Midbrain (tissue), 1 donor: ENCODE measurements at regions not wholly inside any gene's neighbourhood (a gene's known extent, or its start where the extent isn't known, plus 50 kb on each side); places are given as distances from the start of the nearest gene placed in this dataset.

Experiments
- DNase-seq: peaks from one replicate; lab custom pipeline; 2025; lab: John Stamatoyannopoulos, UW

- no peak for DNase-seq
Observed at GRCh38 chr6:14455876-14456648, 338.5 kb downstream of the CD83 start.

DNA sequence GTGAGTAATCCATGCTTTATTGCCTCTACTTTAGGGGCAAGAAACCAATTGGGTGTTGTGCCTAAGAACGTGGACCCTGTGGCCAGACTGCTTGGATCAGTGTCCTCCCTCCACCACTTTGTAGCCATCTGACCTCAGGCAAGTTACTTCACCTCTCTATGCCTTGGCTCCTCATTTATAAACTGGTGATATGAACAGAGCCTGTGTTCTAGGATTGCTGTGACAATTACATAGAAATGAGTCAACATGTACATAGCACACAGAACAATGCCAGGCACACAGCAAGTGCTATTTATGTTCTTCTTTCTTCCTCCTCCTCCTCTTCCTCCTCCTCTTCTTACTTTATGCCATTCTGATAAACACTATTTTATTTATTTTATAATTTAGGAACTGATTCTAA lies 339.4 kb downstream of the CD83 start:
- DNase-seq: no peak

- DNase-seq: no peak
Observed at GRCh38 chr6:14458669-14459266, 341.2 kb downstream of the CD83 start.

DNA sequence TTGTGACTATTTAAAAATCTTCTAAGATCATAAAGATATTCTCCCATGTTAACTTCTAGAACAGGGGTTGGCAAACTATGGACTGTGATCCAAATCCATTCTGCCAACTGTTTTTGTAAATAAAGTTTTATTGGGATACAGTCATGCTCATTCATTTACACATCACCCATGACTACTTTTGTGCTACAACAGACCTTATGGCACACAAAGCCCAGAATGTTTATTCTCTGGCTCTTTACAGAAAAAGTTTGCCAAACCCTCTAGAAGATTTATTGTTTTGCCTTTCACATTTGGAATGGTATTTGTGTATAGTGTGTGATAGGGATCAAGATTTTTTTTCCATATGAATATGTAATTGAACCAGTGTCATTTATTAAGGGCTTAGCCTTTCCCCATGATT lies 341.7 kb downstream of the CD83 start:
- no peak for DNase-seq

- no peak for DNase-seq
Observed at GRCh38 chr6:14460556-14460955, 343.0 kb downstream of the CD83 start.

DNA sequence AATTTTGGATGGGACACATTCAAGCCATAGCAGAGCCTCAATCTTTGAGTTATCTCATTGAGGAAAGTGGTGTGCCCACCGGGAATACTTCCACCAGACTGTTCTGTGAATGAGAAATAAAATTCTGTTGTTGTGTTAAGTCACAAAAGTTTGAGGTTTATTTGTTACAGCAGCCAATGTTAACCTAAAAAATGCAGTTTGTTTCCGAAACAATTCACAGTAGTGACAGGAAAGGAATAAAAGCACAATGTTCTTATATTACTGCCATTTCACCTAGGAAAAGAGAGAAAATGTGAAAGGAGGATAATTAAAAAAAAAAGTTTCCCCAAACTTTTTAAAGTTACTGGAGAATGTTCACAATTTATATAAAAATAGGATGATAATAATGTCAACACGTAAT lies 344.6 kb downstream of the CD83 start:
- no peak for DNase-seq

- no peak for DNase-seq
Observed at GRCh38 chr6:14462566-14462965, 345.0 kb downstream of the CD83 start.

DNA sequence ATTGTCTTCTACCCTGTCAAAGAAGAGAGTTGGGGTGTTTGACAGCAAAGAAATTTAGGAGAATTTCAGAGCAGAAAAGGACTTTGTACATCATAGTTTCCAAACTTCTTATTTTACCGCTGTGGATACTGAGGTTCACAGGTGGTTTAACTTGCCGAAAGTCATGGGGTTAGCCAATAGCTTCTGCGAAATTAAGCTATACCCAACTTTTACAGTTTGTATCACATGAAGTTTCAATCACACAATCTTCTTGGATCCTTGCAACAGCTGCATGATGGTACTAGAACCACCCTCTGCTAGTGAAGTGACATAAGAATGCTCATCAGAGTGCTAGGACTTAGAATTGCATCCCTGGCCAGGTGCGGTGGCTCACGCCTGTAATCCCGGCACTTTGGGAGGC lies 345.5 kb downstream of the CD83 start:
- DNase-seq: no peak

DNA sequence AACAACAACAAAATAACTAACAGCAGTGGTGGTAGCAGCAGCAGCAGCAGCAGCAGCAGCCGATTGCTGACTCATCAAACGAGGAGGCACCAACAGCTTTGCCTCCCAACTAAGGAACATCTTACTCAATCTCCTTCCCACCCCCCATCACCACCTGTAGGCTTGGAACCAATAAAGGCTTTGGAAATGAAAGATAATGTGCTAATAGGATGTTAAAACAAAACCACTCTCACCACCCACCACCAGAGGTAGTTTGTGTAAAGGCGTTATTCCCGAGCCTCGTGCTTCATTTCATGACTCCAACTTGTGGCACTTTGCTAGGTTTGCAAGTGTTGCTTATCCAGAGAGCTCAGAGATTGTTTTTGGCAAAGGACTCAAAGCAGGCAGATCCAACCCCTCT lies 346.5 kb downstream of the CD83 start:
- no peak for DNase-seq

DNA sequence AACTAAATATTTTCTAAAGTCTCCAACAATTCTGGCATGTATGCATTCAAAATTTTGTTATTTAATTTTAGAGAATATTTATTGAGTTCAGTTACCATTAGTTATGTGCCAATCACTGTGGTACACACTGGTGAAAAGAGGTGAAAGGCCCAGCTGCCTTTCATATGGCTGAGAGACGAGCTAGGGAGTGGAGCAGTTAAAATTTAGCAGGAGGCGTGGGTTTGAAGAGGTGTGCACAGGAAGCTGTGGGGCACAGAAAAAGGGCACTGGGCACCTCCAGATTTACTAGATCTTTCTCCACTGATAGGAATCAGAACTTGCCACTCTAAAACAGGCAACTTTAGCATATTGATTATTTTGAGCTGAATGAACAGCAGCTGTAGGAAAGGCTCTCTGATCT lies 347.1 kb downstream of the CD83 start:
- DNase-seq: no peak

DNA sequence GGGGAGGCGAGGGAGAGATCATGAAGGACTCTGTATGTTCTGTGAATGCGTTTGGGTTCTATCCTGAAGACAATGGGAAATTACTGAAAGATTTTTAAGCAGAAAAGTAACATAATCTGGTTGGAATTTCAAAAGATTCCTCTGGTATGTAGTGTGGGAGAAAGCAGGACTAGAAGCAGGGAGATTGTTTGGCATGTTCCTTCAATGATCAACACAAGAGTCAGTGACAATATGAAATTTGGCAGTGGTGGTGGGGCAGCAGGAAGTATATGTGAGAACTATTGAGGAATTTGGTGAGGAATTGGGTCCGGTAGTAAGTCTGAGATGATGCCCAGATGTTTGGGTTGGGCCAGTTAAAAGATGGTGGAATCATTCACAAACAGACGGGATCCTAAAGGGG lies 348.7 kb downstream of the CD83 start:
- no peak for DNase-seq

DNA sequence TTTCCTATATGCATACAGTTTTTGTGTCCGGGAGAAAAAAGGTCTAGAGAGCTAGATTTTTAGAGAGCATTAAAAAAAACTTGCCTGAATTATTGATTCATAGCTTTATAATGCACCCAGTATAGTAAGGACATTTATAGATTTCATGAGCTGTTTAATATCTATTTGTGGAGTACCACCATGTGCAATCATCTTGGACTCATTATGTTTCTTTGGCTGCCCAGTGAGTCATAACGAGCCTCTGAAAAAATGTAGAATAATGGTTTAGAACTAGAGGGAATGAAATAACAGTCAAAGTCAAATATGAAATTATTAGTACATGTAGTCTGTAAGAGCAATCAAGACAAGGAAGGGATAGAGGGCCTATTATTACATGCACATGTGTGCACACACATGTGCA lies 350.0 kb downstream of the CD83 start:
- DNase-seq: no peak

DNA sequence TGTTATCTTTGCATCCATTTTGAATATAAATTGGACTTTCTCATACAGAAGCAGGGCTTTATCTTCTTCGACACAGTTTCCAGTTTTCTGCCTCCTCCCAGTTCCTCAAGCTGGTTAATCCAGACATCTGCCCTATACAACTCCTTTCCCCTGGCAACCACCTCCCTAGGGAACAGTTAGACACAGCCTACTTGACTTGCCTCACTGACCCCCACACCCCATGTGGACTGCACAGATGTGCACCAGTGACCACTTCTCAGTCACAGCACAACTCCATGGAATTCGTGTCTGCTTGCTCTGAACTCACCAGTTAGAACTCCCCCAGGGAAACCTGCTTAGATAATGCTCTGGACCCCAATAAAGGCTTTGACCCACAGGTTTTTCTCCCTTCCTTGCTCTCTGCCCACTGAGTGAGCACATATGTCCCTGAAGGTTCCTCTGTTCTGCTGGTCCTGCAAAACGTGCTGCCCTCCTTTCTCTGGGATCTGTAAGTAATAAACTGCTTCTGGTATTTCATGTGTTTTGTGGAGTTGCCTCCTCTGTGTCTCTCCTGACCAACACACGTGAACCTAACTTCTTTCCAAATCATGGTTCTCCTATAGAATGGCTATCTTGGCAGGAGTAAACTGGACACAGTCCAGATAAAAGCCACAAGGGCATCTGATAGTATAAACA lies 351.2 kb downstream of the CD83 start:
- DNase-seq: no peak

DNA sequence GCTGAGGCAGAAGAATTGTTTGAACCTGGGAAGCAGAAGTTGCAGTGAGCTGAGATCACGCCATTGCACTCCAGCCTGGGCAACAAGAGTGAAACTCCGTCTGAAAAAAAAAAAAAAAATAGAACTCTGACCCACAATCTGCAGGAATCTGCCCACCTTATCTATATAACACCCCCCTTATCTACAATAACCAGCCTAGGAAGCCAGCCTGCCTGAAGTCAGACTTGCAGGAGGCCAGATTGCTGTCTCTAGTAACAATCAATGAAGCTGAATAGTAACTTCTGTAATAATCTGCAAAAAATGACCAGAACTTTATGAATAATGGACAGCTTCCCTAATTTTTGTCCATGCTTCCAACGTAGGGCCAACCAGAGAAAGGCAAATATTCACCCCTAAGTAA lies 352.5 kb downstream of the CD83 start:
- DNase-seq: no peak

GRCh38 chr6:14470671-14471070 lies 353.1 kb downstream of the CD83 start:
- no peak for DNase-seq

GRCh38 chr6:14472255-14472985 lies 354.8 kb downstream of the CD83 start:
- no peak for DNase-seq

DNA sequence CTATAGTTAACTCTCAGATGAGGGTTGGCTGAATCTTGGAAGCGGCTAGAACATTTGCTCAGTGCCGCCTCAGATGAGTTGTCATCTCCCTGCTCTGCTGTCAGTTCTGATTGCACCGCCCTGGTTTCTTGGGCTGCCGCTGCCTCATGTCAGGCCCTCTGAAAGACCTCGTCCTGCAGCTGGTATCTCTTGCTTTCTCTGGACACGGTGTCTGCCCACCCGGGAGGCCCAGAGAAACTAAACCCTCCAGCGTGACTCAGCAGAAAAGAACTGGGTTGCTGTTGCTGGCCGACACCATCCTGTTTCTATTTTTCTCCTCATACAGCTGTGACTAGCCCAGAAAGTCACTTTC lies 355.4 kb downstream of the CD83 start:
- DNase-seq: no peak

DNA sequence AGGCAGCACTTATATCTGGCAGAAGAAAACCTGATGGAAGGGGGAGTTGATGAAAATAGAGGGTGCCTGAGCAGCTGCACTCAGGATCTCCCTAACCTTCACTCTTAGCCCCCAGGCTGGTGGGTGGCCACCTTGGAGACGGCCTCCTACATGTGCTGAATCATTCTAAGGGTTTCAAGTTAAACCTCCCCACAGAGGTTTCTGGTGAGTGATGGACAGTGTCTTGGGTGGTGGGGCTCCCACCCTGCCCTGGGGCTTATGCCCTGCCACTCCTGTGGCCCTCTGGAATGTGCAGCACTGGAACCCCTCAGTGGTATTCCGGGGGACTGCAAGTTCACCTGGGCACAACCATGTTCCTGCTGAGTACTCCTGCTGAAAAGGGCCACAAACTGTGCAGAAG lies 357.2 kb downstream of the CD83 start:
- DNase-seq: no peak

- no peak for DNase-seq
Observed at GRCh38 chr6:14475306-14475705, 357.7 kb downstream of the CD83 start.

DNA sequence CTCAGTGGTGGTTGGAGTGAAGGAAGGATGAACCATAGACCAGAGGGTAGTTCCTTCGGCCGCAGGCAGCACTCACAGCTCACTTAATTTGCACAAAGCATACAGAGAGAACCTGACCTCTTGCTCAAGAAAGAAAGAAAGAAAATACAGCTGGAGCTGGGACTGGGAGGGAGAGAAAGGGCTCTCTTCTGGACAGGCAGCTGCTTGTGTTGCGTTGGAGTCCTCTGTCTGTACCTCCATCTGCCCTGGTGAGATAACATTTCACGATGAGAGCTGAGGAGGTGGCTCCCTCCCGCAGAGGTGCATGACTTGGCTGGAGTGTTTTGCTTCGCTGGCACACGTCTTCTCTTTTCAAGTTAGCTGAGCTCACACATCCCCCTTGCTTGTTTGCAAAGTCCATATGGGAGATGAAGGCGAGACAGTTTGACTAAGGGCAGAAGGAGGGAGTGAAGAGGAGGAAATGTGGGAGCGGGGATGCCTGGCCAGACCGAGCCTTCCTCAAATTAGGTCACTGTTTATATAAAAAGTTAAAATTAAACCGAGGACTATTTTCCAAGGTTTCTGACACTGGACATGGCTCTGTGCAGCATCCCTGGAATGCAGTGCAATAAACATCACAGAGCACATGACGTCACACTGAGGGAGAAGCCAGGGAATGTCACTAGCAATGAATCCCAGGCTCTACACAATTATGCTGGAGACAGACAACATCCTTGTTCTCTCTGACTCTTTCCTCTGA lies 359.4 kb downstream of the CD83 start:
- no peak for DNase-seq

GRCh38 chr6:14477559-14477958 lies 360.0 kb downstream of the CD83 start:
- DNase-seq: no peak
